GM12874 (cell line): ENCODE measurements at regions not wholly inside any gene's neighbourhood (a gene's known extent, or its start where the extent isn't known, plus 50 kb on each side); places are given as distances from the start of the nearest gene placed in this dataset.

Experiments used
- CTCF ChIP-seq: IDR thresholded peaks from 2 replicates; pipeline ENCODE4 v1.5.1; 2011; ENCODE audit warnings: low read depth, mild to moderate bottlenecking, control low read depth, low read length, moderate library complexity; ENCODE audit not compliant: insufficient read depth

GRCh38 chr2:71926089-71926447 is 221.6 kb downstream of the CYP26B1 start:
- TF ChIP-seq CTCF = no peak

- TF ChIP-seq CTCF = no peak
Measured at GRCh38 chr2:71925268-71926088, 222.2 kb downstream of the CYP26B1 start.

GRCh38 chr2:71923887-71924533 is 223.7 kb downstream of the CYP26B1 start:
- peak; percentile 73 for TF ChIP-seq CTCF

- TF ChIP-seq CTCF = no peak
Measured at GRCh38 chr2:71923143-71923525, 224.5 kb downstream of the CYP26B1 start.

GRCh38 chr2:71922499-71923142 is 225.0 kb downstream of the CYP26B1 start:
- no peak for TF ChIP-seq CTCF

GRCh38 chr2:71922091-71922490 is 225.6 kb downstream of the CYP26B1 start:
- no peak for TF ChIP-seq CTCF

- no peak for TF ChIP-seq CTCF
Measured at GRCh38 chr2:71919708-71920107, 228.0 kb downstream of the CYP26B1 start.
